Gastrocnemius medialis (tissue), 4 donors: ENCODE measurements at regions not wholly inside any gene's neighbourhood (a gene's known extent, or its start where the extent isn't known, plus 50 kb on each side); places are given as distances from the start of the nearest gene placed in this dataset.

ENCODE experiments used
- POLR2A ChIP-seq, 2 donors: fragments of 450-650 bp; IDR thresholded peaks; one replicate each; pipeline ENCODE4 v1.6.1; 2017; ENCODE audit warnings: antibody characterized with exemption in 2 of 2, mild to moderate bottlenecking in 2 of 2, moderate library complexity in 2 of 2
- TF ChIP-seq, protein P1 (sequence below), 5 experiments: fragments of 450-650 bp in 3 of 5; fragments of 200-600 bp in 2 of 5; sonication (generic) in 2 of 5; IDR thresholded peaks in 4 of 5; conservative IDR thresholded peaks in 1 of 5; 1 replicate in 4 of 5; 2 replicates in 1 of 5; pipeline ENCODE4 v1.5.1; 2016 to 2019; ENCODE audit warnings: antibody characterized with exemption in 5 of 5, mild to moderate bottlenecking in 3 of 5, moderate library complexity in 3 of 5

DNA sequence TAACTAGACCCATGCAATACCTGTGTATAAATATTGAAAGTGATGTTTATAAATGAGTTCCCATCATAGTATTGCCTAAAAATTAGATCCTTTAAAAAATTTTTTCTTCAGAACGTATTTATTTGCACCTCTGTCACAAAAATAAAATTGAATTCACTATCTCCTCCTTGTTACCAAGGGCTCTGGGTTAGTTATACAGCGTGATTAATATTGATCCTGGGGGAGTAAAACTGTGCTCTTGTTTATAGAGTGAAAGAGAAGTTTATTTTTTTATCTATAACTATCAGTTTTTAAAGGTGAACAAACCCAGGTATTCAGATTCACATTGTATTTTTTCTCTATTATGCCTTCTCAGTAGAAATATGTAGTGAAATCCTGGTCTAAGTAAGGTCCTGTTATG is 458.5 kb downstream of the CPS1 start:
- TF ChIP-seq, protein P1, sequence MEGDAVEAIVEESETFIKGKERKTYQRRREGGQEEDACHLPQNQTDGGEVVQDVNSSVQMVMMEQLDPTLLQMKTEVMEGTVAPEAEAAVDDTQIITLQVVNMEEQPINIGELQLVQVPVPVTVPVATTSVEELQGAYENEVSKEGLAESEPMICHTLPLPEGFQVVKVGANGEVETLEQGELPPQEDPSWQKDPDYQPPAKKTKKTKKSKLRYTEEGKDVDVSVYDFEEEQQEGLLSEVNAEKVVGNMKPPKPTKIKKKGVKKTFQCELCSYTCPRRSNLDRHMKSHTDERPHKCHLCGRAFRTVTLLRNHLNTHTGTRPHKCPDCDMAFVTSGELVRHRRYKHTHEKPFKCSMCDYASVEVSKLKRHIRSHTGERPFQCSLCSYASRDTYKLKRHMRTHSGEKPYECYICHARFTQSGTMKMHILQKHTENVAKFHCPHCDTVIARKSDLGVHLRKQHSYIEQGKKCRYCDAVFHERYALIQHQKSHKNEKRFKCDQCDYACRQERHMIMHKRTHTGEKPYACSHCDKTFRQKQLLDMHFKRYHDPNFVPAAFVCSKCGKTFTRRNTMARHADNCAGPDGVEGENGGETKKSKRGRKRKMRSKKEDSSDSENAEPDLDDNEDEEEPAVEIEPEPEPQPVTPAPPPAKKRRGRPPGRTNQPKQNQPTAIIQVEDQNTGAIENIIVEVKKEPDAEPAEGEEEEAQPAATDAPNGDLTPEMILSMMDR (IDR thresholded peaks at IDR 0.05 in 4 of 5, conservative IDR thresholded peaks at IDR 0.05 in 1 of 5), result no peak
- no peak for TF ChIP-seq POLR2A (IDR thresholded peaks at IDR 0.05)
